ENCODE measurements at regions not wholly inside any gene's neighbourhood (a gene's known extent, or its start where the extent isn't known, plus 50 kb on each side); places are given as distances from the start of the nearest gene placed in this dataset.
A peak's percentile ranks its signal among the peaks of the same experiment; 100 is the strongest.
"Not testable (repeated sequence)": the region's sequence is repeated elsewhere in the genome, so short reads cannot be mapped to it uniquely, and the experiment has no call there.

GRCh38 chr9:74085384-74086037, 411.6 kb upstream of the RORB start:
- not testable (repeated sequence) for DNase-seq (ENCODE audit: low read depth in 2 of 2)

DNA sequence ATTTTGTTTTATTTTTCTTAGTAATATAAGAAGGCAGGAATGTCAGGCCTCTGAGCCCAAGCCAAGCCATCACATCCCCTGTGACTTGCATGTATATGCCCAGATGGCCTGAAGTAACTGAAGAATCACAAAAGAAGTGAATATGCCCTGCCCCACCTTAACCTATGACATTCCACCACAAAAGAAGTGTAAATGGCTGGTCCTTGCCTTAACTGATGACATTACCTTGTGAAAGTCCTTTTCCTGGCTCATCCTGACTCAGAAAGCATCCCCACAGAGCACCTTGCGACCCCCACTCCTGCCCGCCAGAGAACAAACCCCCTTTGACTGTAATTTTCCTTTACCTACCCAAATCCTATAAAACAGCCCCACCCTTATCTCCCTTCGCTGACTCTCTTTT, 406.2 kb upstream of the RORB start:
- not testable (repeated sequence) for DNase-seq (ENCODE audit: low read depth in 2 of 2)

GRCh38 chr9:74092491-74092834, 404.7 kb upstream of the RORB start:
- no peak for DNase-seq (ENCODE audit: low read depth in 2 of 2)

GRCh38 chr9:74094037-74094436, 403.1 kb upstream of the RORB start:
- not testable (repeated sequence) for DNase-seq (ENCODE audit: low read depth in 2 of 2)

GRCh38 chr9:74094766-74095165, 402.4 kb upstream of the RORB start:
- DNase-seq (ENCODE audit: low read depth in 2 of 2) = no peak

DNA sequence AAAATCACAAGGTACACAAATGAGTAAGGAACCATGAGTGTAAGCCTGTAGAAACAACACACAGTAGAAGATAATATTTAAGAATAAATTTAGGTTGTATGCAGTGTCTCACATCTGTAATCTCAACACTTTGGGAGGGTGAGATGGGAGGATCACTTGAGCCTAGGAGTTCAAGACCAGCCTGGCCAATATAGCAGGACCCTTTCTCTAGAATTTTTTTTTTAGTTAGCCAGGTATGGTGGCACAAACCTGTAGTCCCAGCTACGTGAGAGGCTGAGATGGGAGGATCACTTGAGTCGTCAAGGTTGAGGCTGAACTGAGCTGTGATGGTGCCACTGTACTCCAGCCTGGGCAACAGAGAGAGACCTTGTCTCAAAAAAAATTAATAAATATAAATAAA, 401.2 kb upstream of the RORB start:
- no peak for DNase-seq (ENCODE audit: low read depth in 2 of 2)

GRCh38 chr9:74096420-74096819, 400.7 kb upstream of the RORB start:
- no peak for DNase-seq (ENCODE audit: low read depth in 2 of 2)

DNA sequence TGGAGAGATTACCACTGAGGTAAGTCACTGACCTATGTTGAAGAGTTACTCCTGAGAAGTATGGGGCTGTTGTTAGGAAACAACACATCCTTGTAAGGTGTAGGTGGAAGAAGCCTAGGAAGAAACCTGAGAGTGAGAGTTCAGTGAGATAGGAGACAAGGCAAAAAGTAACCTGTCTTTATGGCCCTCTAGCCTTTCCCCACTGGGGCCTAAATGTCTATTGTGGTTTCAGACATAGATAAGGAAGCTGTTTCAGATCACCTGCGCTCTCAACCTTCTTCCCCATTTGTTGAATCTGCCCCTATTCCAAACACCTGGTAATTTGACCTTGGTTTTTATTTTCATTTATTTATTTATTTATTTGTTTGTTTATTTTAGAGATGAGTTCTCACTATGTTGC, 397.1 kb upstream of the RORB start:
- no peak for DNase-seq (ENCODE audit: low read depth in 2 of 2)

- DNase-seq (ENCODE audit: low read depth in 2 of 2) = not testable (repeated sequence)
Observed at GRCh38 chr9:74102148-74102547, 395.0 kb upstream of the RORB start.

DNA sequence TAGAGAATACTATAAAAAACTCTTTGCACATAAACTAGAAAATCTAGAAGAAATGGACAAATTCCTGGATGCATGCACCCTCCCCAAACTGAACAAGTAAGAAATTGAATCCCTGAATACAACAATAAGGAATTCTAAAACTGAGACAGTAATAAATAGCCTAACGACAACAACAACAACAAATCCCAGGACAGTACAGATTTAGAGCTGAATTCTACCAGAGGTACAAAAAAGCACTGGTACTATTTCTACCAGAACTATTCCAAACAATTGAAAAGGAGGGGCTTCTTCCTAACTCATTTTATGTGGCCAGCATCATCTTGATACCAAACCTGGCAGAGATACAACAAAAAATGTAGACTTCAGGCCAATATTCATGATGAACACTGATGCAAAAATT, 394.4 kb upstream of the RORB start:
- DNase-seq (ENCODE audit: low read depth in 2 of 2) = no peak

DNA sequence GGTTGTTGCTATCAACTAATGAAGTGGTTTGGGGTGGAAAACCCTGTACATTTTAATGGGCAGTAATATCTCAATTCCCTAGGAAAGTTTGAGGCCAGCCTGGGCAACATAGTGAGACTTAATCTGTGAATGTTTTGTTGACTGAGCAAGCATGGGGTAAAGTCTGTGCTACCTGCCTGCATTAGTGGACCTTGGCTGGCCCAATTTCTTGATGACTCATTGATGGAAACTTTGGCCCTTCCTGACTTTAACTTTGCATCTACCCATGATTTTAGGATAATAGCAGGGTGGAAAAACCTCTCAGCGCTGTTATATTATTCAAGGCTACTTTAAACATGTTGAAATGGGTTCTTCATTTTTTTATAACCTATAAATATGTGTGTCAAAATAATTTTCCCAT, 389.4 kb upstream of the RORB start:
- DNase-seq (ENCODE audit: low read depth in 2 of 2) = no peak

DNA sequence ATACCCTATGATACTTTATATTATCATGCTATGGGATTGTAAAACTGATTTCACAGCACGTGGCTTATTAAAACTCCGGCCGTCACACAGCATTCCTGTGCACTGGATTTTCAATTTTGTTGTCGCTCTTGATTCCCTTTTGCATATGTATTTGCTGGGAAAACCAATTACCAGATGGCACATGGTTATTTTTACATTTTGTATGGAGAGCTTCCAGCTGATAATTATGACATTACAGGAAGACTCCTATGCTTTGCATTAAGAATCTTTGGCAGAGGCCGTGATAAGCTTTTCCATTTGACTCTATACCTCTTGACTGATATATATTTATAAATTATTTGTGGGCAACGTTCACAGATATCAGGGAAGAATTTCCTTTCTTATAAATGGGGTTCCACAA, 381.2 kb upstream of the RORB start:
- DNase-seq (ENCODE audit: low read depth in 2 of 2) = no peak

DNA sequence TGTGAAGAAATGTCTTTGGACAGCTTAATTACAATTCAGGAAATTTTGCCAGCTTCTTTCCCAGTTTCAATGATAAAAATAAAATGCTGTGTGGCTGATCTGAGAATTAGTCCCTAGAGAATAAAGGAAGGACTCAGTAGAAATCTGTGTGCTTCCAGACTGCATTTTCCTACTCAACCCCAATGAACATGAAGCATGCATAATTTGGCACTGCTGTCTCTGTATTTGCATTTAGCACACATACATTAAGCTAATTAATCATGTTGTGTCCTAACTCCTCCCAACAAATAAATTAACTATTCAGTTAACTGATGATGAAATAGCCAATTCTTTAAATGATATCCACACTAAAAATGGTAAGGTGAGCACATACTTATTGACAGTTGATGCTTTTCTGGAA, 380.0 kb upstream of the RORB start:
- no peak for DNase-seq (ENCODE audit: low read depth in 2 of 2)

GRCh38 chr9:74117731-74118130, 379.4 kb upstream of the RORB start:
- DNase-seq (ENCODE audit: low read depth in 2 of 2) = no peak

DNA sequence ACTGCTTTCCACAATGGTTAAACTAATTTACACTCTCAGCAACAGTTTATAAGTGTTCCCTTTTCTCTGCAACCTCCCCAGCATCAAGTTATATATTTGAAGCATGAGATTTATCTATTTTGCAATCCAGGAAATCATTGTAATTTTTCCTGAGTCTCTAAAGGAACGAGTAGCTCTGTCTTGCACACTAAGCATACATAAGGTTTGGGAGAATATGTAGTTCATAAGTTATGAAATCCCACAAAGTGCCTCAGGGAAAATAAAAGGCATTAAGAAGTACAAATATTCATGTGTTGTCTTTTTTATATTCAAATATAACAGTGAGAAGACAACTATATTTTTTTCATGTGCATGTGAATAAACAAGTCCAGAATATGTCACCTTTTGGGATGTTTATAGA, 377.1 kb upstream of the RORB start:
- no peak for DNase-seq (ENCODE audit: low read depth in 2 of 2)

- DNase-seq (ENCODE audit: low read depth in 2 of 2) = no peak
Observed at GRCh38 chr9:74120470-74120869, 376.7 kb upstream of the RORB start.

- DNase-seq (ENCODE audit: low read depth in 2 of 2) = no peak
Observed at GRCh38 chr9:74122216-74122615, 374.9 kb upstream of the RORB start.

DNA sequence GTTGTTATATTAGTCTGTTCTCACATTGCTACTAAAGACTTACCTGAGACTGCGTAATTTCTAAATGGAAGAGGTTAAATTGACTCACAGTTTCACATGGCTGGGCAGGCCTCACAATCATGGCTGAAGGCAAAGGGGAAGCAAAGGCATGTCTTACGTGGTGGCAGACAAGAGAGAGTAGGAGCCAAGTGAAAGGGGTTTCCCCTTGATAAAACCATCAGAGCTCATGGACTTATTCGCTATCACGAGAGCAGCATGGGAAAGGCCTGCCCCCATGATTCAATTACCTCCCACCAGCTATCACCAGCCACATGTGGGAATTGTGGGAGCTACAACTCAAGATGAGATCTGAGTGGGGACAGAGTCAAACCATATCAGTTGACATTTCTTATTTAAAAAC, 374.5 kb upstream of the RORB start:
- peak in 1 of 2 donors; percentile 4 for DNase-seq (ENCODE audit: low read depth in 2 of 2)

DNA sequence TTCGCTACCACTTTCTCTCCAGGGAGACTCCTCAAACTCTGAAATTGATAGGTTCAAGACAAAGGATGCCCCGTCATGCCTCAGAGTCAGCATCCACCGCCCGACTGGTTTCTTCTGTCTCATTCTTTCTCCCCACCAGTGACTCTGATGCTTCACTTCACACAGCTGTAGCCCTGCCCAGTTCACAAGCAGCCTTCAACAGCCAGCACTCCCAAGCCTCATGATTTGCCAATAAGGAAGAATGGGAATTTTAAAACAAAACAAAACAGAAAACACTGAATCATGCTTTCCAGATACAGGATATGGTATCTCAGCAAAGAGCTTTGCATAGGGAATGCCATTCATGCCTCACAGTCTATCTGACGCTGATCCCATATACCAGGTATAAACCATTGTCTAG, 371.2 kb upstream of the RORB start:
- no peak for DNase-seq (ENCODE audit: low read depth in 2 of 2)

- DNase-seq (ENCODE audit: low read depth in 2 of 2) = no peak
Observed at GRCh38 chr9:74132986-74133385, 364.1 kb upstream of the RORB start.

GRCh38 chr9:74133921-74134320, 363.2 kb upstream of the RORB start:
- no peak for DNase-seq (ENCODE audit: low read depth in 2 of 2)

- DNase-seq (ENCODE audit: low read depth in 2 of 2) = no peak
Observed at GRCh38 chr9:74138182-74138581, 359.0 kb upstream of the RORB start.

DNA sequence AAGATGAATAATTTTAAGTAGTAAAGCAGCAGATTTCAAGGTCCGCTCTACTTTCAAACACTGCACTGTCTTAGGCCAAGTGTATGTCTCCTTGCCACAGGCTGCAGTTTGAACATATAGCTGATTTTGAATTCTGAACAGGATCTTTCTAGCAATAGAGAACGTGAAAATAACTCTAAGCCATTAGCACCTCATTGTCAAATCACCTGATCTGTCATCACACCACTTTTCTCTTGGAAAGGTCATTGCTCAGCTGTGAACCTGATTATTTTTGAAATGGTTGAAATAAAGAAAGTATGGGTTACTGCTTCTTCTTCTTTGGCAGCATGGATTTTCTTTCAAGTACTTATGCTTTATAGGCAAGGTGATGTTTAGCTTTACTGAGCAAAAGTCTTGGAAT, 357.0 kb upstream of the RORB start:
- no peak for DNase-seq (ENCODE audit: low read depth in 2 of 2)

DNA sequence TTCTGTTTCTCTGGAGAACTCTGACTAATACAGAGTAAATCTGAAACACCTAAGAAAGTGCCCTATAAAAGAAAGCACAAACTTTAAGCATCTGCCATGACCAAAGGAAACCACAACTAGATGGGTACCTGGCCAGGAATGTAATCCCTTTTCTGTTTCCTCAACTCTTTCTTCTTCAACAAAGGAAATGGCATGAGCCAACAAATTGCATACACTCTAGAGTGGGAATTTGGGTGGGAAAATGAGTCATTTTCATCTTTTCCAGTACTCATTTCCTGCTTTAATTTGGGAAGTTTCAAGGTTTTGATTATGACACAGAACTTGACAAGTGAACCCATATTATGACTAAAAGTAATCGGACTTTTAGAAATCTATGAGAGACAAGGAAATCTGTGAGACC, 349.2 kb upstream of the RORB start:
- DNase-seq (ENCODE audit: low read depth in 2 of 2) = no peak

DNA sequence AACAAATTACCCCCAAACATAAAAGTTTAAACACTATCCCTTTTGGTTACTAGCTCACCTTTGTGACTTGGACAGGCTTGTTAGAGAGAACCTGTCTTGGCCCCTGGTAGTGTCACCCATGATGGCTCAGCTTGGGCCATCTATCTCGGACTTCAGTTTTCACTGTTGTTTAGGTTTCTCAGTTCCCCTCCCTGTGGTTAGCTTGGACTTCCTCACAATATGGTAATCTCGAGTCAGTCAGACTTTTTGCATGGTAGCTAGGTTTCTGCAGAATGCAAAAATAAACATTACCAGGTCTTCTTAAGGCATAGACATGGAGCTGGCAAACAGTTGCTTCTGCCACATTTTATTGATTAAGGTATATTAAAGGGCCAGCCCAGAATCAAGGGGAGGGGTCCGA, 324.3 kb upstream of the RORB start:
- no peak for DNase-seq (ENCODE audit: low read depth in 2 of 2)
